ENCODE measurements at regions not wholly inside any gene's neighbourhood (a gene's known extent, or its start where the extent isn't known, plus 50 kb on each side); places are given as distances from the start of the nearest gene placed in this dataset.

- in situ Hi-C loops (cut with HindIII; ENCODE audit: low pct_unique_long_range_greater_than_20kb, low sequenced_read_pairs): no loop called here
- DNase-seq (ENCODE audit: low read depth): no peak
Measured at GRCh38 chr6:151698931-151699700, 108.4 kb upstream of the ESR1 start.

DNA sequence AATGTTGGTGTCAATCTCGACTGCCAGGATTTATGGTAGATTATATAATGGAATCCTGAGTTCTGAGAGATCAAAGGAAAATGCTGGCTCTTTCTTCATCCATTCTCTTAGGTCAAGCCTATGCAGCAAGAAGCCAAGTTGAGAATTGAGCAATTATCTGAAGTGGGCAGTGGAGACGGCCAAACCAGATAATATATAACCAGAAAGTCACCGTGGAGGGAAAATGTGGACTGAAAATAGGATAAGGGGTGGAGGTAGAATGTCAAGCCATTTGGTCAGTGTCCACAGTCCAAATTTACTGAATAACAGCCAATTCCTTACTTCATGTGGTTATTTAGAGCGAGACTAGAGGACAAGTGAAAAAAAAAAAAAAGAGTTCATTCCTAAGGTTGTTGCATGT, 107.8 kb upstream of the ESR1 start:
- in situ Hi-C loops (cut with HindIII; ENCODE audit: low pct_unique_long_range_greater_than_20kb, low sequenced_read_pairs): no loop called here

DNA sequence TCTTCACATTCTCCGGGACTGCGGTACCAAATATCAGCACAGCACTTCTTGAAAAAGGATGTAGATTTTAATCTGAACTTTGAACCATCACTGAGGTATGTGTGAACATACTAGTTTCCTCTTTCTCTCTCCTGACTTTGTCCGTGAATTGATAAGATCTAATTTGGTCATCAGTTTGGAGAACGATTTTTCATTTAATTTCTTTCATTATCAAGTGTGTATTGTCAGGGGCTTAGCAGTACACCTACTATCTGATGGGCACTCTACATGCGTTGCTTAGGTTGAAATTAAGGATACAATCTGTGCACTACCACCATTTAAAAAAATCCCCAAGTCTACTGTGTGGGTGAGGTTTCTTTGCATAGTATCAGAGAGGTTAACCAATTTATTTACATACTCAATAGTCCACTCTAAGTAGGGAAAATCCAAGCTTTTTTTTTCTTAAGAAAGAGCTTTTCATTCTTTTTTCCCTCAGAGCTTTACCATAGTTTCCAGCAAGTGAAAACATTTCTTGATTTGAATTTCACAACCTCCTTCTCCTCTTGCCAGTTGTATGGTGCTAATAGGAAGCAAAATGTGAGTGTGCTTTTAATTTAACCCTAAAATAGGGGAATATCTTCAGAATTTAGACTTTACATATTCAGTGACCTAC, 105.4 kb upstream of the ESR1 start:
- in situ Hi-C loops (cut with HindIII; ENCODE audit: low pct_unique_long_range_greater_than_20kb, low sequenced_read_pairs): no loop called here

More for the DNA sequence above, 107.8 kb upstream of the ESR1 start:
- DNase-seq (ENCODE audit: low read depth): no peak

GRCh38 chr6:151702851-151703658, 104.4 kb upstream of the ESR1 start:
- DNase-seq (ENCODE audit: low read depth): no peak
- in situ Hi-C loops (cut with HindIII; ENCODE audit: low pct_unique_long_range_greater_than_20kb, low sequenced_read_pairs): no loop called here

More for the DNA sequence above, 105.4 kb upstream of the ESR1 start:
- no peak for DNase-seq (ENCODE audit: low read depth)

DNA sequence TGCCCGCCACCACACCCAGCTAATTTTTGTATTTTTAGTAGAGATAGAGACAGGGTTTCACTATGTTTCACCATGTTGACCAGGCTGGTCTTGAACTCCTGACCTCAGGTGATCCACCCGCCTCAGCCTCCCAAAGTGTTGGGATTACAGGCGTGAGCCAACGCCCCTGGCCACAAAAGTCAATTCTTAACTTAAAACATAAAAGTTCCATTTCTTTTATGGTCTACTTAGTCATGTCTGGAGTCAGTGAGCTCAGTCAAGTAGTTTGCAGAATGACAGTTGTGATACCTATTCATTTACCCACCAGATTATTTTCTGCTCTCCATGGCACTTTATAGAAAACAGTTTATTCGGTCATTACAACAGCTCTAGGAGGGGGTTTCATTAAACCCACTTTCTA, 103.1 kb upstream of the ESR1 start:
- in situ Hi-C loops (cut with HindIII; ENCODE audit: low pct_unique_long_range_greater_than_20kb, low sequenced_read_pairs): no loop called here
- no peak for DNase-seq (ENCODE audit: low read depth)

DNA sequence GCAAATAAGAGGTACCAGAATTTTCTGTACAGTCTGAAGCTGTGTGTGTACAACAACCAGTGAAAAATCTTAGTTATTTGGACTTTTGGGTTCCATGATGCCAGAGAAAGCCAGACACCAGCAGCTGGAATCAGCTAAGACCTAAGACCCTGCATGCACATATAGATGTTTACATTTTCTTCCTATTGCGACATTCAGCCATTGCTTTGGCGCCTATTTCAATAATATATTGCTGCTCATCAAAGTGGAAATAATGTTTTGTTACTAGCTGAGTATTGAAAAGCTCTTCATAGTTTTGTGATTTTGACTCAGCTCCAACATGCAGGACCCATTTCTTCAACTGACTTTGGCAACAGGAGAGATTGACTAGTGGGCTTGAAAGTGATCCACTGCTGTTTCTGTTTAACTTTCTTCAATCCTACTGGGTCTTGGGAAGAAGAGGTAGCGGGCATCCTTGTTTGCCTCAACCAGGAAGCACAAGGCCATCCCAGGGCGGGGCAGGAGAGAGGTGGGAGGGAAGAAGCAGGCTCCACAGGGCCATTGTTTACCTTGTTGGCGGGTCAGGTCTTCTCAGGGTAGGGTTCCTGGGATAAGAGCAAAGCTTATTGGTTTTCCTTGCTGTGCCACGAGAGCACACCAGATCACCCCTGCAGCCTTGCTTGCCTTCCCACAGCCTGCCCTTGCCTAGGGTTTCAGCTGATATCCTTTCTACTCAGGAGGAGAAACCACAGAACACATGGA, 101.3 kb upstream of the ESR1 start:
- DNase-seq (ENCODE audit: low read depth): no peak
- in situ Hi-C loops (cut with HindIII; ENCODE audit: low pct_unique_long_range_greater_than_20kb, low sequenced_read_pairs): no loop called here

GRCh38 chr6:151709329-151709728, 98.2 kb upstream of the ESR1 start:
- in situ Hi-C loops (cut with HindIII; ENCODE audit: low pct_unique_long_range_greater_than_20kb, low sequenced_read_pairs): no loop called here
- no peak for DNase-seq (ENCODE audit: low read depth)

- no peak for DNase-seq (ENCODE audit: low read depth)
- in situ Hi-C loops (cut with HindIII; ENCODE audit: low pct_unique_long_range_greater_than_20kb, low sequenced_read_pairs): no loop called here
Measured at GRCh38 chr6:151716526-151716932, 91.0 kb upstream of the ESR1 start.

DNA sequence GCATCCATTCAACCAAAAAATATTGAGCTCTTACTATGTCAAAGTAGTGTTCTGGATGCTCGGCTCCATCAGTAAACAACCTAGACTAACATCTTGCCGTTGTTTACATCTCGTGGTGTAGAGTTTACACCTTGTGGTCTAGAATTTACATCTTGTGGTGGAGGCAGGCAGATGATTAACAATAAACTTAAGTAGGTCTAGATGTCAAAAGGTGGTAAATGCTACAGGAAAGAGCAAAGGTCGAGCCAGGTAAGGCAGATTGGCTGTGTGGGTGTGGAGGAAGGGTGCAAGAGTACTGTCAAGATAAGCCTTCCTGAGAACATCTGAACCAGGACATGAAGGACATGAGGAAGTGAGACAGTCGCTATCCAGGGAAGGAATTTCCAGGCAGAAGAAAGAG, 88.4 kb upstream of the ESR1 start:
- DNase-seq (ENCODE audit: low read depth): no peak

DNA sequence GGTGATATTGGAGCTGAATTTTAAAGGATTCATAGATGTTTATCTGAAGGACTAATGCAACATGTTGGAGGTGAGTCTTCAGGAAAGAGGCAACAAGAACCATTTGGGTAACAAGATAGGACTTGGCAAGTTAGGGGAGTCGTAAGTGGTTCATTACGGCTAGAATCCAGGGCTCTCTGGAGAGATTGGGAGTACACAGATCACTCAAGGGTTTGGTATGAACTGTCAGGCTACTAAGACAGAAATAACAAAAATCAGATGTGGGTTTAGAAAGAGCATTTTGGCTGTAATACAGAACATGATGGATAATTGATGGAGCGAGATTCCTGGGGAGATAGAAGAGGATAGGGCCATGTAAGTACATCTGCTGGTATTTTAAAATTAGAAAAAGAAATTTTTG, 86.3 kb upstream of the ESR1 start:
- in situ Hi-C loops (cut with HindIII; ENCODE audit: low pct_unique_long_range_greater_than_20kb, low sequenced_read_pairs): no loop called here
- no peak for DNase-seq (ENCODE audit: low read depth)

More for the DNA sequence above, 88.4 kb upstream of the ESR1 start:
- in situ Hi-C loops (cut with HindIII; ENCODE audit: low pct_unique_long_range_greater_than_20kb, low sequenced_read_pairs): no loop called here

DNA sequence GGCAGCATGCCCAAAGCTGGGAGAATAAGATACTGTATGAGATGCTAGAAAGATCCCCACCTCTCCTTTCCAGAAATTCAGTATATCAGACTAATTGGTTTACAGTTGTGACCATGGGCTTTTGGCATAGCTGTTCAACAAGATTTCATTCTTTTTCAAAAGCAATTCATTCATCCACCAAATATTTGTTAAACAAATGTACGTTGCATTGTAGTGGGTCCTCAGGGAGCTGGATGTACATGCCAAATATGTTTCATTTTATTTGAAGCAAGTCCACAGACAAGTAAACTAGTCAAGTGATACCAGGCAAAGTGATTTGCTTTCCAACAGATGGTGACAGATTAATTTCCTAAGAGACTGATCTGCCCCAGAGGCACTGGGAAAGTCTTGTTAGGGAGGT, 85.8 kb upstream of the ESR1 start:
- no peak for DNase-seq (ENCODE audit: low read depth)
- in situ Hi-C loops (cut with HindIII; ENCODE audit: low pct_unique_long_range_greater_than_20kb, low sequenced_read_pairs): no loop called here

DNA sequence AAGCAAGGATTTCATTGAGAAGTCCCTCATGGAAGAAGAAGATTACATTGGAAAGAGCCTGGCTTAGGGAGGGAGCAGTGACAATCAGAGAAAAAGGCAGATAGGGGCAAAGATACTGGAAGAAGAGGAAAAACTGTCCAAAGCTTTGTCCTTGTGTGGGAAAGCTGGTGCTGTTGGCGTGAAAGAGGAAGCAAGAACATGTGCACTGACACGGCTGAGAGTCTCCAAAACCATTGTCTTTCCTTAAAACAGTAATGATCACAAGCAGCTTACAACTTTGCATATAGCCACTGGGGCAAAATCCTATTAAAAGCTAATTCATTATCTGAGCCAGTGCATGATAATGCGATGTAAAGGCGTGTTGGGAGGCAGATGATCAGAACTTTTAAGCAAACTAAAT, 85.1 kb upstream of the ESR1 start:
- in situ Hi-C loops (cut with HindIII; ENCODE audit: low pct_unique_long_range_greater_than_20kb, low sequenced_read_pairs): no loop called here
- no peak for DNase-seq (ENCODE audit: low read depth)

- no peak for DNase-seq (ENCODE audit: low read depth)
- in situ Hi-C loops (cut with HindIII; ENCODE audit: low pct_unique_long_range_greater_than_20kb, low sequenced_read_pairs): no loop called here
Measured at GRCh38 chr6:151723152-151723551, 84.3 kb upstream of the ESR1 start.

GRCh38 chr6:151729829-151730495, 77.5 kb upstream of the ESR1 start:
- DNase-seq (ENCODE audit: low read depth): no peak
- in situ Hi-C loops (cut with HindIII; ENCODE audit: low pct_unique_long_range_greater_than_20kb, low sequenced_read_pairs): no loop called here

DNA sequence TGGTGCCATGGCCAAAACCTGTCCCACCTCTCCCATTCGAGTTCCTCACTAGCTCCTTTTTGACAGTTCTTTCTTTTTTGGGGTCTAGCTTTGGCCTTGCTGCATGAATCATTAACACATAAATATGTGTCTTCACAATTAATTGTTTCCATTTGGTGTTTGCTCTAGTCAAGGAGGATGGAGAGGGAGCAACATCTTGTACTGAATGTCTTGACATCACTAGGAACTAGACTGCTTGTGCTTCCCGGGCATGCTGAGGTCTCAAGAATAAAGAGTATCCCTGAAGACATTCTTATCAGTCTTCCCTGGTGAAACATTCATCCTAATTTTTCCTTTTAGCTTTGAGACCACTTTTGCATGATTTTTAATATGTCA, 77.0 kb upstream of the ESR1 start:
- in situ Hi-C loops (cut with HindIII; ENCODE audit: low pct_unique_long_range_greater_than_20kb, low sequenced_read_pairs): no loop called here
- no peak for DNase-seq (ENCODE audit: low read depth)

DNA sequence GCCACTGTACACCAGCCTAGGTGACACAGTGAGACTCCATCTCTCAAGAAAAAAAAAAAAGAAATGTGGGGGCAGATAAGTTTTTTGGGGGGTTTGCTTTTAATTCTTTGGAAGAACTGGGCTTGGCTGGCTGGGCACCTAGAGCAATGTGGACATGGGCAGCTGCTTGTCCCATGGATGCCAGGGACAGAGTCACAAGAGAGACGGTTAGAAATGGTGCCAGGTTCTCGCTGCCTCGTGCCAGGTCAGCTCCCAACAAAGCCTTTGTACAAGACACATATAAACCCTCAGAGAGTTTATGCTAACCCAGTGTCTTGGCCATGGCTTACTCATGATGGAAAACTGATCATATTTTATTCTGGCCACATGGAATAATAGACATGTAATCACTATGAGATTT, 76.2 kb upstream of the ESR1 start:
- no peak for DNase-seq (ENCODE audit: low read depth)
- in situ Hi-C loops (cut with HindIII; ENCODE audit: low pct_unique_long_range_greater_than_20kb, low sequenced_read_pairs): no loop called here

- in situ Hi-C loops (cut with HindIII; ENCODE audit: low pct_unique_long_range_greater_than_20kb, low sequenced_read_pairs): no loop called here
- no peak for DNase-seq (ENCODE audit: low read depth)
Measured at GRCh38 chr6:151733680-151734320, 73.7 kb upstream of the ESR1 start.

- DNase-seq (ENCODE audit: low read depth): no peak
- in situ Hi-C loops (cut with HindIII; ENCODE audit: low pct_unique_long_range_greater_than_20kb, low sequenced_read_pairs): no loop called here
Measured at GRCh38 chr6:151738267-151738666, 69.2 kb upstream of the ESR1 start.
